GM18868 (cell line): ENCODE measurements at regions not wholly inside any gene's neighbourhood (a gene's known extent, or its start where the extent isn't known, plus 50 kb on each side); places are given as distances from the start of the nearest gene placed in this dataset.
"Not testable (repeated sequence)": the region's sequence is repeated elsewhere in the genome, so short reads cannot be mapped to it uniquely, and the experiment has no call there.

Experiments used
- ATAC-seq: cut with Tn5 transposase; IDR thresholded peaks from one replicate; pipeline ENCODE4 v1.9.1; 2021; ENCODE audit warnings: mild to moderate bottlenecking, moderate library complexity; ENCODE audit not compliant: unreplicated experiment

DNA sequence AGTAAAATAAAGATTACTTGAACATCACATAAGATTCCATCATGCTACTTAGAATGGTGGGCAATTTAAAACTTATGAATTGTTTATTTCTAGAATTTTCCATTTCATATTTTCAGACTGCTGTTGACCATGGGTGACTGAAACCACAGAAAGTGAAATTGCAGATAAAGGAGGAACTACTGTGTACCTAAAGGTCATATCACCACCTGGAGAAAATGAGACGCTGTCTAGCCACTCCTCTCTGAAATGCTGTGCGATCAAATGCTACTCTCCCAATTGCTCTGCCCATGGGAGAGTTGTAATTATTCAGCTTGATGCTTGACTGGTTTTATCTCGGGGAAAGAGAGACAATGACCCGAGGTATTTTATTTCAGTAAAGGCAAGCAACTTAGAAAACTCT is 128.9 kb upstream of the ERCC4 start:
- ATAC-seq, result no peak

DNA sequence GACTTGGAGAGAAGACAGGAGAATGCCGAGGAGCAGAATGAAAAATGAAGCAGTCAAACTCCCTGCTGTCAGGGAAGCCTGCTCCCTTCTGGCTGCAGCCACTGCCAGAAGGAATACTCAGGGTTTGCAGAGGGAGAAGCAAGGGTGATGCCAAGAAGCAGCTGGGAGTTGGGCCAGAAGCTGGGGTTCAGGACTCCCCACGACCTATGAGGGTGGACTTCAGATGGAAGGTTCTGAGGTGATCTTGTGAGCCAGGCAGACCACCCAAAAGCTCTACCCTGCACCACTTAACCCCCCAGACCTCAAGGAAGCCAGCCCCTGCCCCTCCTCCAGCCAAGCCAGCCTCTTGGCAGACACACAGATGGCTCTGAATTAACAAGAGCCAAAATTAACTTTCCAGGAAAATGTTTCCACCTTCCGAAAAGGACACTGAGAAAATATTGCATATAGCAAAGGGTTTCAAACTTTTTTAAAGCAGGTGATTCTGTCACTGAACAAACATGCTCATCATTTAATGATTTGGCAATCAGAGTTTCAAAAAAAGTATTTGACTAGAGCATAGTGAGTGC is 126.0 kb upstream of the ERCC4 start:
- no peak for ATAC-seq

DNA sequence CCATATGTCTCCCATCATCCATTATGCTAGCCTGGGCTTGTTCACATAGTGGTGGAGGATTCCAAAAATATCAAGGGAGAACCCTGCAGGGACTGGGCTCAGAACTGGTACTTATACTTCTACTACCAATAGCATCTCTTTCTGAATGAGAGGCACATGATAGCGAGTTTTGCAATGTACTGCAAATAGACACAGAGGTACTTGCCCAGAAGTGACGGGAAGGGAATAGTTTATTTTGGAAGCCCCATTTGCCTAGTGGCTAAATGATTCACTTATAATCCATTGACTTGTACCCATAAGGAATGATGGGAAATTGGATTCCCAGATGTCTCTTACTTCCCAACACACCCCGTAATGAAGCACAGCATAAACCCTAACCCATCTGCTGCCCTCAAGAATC is 124.8 kb upstream of the ERCC4 start:
- ATAC-seq, result no peak

DNA sequence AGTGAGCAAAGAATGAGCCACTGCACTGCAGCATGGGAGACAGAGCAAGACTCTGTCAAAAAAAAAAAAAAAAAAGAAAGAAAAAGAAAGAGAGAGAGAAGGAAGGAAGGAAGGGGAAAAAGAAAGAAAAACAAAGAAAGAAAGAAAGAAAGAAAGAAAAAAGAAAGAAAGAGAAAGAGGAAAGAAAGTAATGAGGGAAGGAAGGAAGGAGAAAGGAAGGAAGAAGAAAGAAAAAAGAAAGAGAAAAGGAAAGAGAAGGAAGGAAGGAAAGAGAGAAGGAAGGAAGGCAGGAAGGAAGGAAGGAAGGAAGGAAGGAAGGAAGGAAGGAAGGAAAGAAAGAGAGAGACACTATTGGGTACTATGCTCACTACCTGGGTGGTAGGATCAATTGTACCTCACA is 122.2 kb upstream of the ERCC4 start:
- ATAC-seq, result no peak

DNA sequence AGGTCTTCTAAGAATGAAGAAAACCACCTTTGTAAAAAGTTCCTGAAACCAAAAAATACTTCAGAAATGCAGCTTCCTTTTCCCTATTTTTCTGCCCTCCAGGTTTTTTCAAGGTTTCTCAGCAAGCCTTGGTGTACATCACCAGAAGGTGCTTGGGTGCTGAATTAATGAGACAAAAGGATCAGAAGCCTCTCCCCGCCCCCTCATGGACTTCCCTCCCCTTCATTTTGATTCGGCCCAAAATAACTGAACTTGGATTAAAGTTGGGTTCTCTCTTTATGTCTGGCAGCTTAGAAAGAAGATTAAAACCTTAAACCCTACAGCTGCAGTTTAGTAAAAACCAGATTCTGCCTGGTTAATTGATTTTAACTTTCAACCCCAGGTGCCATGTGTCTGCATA is 121.7 kb upstream of the ERCC4 start:
- ATAC-seq, result no peak

DNA sequence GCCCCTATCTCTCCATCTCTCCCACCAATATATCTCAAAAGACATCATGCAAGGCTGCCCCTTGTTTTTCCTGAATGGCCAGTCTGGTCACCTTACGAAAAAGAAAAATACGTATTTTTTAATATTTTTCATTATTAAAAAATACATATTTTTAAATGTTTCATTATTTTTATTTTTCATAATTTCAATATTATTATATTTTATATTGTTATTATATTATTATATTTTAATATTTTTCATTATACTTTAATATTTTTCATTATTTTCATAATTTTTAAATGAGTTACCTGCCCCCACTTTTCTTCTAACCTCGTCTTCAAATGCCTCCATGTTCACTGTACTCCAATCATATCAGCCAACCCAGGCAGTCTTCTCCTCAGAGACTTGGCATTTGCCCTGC is 116.0 kb upstream of the ERCC4 start:
- ATAC-seq, result no peak

DNA sequence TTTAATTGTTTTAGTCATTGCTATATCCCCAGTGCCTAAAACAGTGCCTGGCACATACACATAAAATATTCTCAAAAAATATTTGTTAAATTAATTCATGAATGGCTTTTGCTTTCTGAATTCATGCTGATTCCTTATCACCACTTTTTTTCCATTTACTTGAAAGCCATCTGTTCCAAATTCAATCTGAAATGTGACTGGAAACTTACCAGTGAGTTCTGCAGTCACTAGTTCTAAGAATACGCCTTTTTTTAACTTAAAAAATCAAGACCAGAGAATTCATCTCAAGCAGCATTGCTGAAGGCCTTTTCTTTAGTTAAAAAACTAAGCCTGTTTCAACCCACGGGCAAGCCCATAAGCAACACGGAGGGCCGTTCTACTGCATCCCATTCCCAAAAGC is 114.0 kb upstream of the ERCC4 start:
- no peak for ATAC-seq

DNA sequence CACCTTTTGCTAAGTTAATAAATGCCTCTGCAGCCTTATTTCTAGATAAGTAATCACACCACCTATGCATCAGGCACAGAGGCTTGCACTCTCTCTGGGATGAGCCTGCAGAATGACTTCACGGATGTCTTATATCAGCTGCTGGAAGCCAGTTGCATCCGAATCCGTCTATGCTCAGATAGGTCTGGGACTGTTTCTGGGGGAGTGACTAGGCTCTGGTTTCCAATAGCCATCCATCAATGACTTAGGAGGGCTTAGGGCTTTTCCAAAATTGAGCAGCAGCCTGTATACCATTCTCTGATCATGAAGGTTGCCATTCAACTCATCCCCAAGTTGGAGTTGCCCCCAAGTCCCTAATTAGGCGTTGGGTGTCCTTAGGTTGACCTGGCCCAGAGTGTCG is 113.3 kb upstream of the ERCC4 start:
- no peak for ATAC-seq

DNA sequence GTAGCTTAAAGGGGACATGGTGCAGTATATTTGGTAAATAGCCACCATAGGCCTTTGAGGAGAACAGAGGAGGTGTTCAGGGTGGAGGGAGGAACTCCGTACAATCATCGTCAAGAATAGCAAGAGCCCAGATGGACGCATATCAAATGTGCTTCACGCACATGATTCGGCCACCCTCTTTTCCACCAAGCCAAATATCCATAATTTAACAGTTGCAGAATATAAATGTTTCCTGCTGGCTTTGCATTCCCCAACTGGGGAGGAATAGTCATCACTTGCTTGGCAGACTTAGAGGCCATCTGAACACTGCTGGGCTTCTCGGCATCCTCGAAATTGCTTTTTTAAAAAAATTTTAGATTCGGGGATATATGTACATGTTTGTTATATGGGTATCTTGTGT is 111.9 kb upstream of the ERCC4 start:
- no peak for ATAC-seq

DNA sequence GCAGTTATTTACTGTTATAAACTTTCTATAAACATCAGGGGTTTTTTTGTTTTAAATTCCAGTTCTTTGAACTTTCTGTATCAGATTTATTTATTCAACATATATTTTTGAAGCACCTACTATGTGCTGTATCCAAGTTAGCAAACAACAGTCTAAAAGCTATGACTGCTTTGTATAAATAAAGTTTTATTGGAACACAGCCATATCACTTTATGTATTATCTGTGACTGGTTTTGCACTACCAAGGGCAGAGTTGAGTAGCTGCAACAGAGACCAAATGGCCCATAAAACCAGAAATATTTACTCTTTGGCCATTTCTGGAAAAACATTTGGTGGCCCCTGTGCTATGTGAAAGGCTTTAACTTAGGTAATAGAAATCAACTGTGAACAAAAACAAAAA is 110.2 kb upstream of the ERCC4 start:
- no peak for ATAC-seq

DNA sequence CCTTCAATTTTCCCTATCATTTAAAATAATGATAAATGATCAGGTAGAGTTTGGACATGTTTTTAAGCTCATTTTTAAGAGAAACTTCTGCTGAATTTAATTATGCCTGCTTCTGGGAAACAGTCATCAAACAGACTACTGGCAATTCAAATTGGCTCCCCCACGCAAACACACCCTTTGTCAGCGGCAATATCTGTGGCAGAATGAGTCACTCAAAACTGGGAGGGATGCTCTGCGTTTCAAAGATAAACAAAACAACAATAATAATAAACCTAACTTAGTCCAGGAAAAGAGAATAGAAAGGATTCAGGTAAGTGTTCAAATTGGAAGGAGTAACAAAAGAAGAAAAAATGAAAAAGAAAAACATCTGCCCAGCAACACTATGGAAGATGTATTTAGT is 108.1 kb upstream of the ERCC4 start:
- no peak for ATAC-seq

DNA sequence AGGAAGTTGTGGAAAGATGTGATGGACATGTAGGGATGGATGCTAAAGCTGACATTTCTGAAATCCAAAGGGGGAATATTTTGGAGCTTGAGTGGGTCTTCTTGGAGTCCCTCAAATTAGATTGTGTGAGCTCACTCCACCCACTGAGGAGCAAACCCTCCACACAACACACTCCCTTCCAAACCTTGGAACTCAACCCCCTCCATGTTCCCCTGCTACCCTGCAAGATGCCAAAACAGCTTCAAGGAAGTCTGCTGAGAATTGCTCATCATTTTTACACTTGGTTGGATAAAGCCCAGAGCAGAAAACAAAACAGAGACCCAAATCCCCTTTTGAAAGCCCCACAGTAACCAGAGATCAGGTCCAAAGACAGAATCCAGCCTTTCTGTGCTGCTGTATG is 103.3 kb upstream of the ERCC4 start:
- no peak for ATAC-seq

DNA sequence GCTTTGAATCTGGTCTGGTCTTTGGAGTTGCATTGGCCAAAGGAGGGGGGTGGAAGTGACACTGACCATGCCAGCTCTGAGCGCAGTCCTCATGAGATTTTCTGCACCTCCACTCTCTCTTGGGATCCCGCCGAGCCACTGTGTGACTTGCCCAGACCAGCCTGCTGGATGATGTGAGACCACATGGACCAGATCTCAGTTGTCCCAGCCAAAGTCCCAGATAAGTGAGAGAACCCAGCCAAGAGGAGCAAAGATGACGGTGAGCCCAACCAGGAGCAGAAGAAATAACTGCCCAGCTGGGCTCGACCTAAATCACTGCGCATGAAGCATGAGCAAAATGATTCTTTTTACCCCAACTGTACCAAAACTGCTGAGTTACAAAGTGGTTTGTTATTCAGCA is 96.5 kb upstream of the ERCC4 start:
- no peak for ATAC-seq

DNA sequence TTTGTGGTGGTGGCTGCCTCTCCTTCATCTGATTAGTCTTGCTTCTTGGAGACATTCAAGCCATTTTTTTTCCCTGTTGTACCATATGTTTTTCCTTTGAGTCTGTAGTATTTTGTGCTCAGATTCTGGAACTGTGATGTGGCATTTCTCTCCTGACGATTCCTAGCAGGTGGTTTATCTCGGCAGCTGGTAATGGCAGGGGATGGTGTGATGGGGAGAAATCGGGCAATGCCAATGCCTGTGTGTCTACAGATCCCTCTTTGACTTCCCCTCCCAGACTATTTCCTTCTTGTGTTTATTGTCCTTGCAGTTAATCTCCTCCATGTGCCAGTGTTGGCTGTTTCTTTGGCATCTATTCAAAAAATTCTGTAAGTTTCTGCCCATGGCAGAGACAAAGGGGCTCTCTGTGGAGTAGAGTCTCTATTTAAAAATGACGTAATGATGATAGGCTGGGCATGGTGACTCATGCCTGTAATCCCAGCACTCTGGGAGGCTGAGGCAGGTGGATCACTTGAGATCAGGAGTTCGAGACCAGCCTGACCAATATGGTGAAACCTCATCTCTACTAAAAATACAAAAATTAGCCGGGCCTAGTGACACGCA is 90.2 kb upstream of the ERCC4 start:
- no peak for ATAC-seq

DNA sequence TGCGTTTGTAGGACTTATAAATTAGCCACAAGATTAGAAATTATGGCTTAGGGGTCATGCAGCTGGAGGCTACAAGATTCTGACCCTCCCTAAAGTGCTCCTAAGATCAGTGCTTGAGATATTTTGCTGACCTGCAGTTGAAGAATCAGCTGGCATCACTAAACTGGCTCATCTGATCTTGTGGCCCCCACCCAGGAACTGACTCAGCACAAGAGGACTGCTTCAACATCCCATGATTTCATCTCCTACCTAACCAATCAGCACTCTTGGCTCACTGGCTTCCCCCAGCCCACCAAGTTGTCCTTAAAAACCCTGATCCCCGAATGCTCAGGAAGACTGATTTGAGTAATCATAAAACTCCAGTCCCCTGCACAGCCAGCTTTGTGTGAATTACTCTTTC is 86.4 kb upstream of the ERCC4 start:
- no peak for ATAC-seq

DNA sequence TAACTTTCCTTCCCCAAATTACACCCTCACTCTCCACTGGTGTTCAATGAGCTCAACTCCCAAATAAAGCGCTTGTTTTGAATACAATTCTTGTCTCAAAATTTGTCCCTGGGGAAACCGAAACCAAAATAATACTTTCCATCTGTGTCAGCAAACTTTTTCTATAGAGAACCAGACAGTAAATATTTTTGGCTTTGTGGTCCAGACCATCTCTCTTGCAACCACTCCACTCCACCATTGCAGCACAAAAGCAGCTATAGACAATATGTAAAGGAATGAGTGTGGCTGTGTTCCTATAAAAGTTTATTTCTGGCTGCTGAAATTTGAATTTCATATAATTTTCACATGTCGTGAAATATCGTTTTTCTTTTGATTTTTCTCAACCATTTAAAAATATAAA is 84.6 kb upstream of the ERCC4 start:
- ATAC-seq, result no peak

DNA sequence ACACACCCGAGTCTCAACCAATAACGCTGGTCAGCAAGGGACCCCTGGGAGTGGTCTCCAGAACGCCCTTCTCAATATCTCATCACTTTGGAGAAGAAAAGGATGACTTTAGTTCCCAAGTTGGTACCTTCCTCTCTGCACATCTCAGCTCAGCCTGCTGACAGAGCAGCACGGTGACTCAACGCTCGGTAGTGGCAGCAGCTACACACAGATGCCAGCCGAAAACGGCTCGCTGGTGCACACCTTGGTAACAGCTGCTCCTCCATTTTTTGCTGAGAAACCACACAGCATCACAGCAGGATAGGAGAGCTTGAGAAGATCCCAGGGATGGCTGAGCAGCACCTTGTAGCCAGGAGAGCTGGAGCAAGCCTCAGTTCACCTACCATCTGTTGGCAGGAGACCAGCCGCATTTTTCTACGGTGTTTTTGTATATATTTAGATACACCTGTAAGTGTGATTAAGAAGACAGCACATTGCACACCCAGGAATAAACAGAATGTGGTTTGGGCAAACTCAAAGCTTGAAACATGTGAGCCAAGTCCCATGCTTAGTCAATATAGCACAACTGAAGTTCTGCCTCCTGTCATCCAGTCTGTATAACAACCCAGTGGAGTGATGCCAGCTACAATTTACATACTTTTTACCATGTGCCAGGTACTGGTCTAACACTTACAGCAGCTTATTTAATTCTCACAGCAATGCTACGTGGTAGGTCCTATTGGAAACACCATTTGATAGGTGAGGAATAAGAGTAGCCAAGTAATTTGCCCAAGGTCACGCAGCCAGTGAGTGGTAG is 83.8 kb upstream of the ERCC4 start:
- ATAC-seq, result no peak

DNA sequence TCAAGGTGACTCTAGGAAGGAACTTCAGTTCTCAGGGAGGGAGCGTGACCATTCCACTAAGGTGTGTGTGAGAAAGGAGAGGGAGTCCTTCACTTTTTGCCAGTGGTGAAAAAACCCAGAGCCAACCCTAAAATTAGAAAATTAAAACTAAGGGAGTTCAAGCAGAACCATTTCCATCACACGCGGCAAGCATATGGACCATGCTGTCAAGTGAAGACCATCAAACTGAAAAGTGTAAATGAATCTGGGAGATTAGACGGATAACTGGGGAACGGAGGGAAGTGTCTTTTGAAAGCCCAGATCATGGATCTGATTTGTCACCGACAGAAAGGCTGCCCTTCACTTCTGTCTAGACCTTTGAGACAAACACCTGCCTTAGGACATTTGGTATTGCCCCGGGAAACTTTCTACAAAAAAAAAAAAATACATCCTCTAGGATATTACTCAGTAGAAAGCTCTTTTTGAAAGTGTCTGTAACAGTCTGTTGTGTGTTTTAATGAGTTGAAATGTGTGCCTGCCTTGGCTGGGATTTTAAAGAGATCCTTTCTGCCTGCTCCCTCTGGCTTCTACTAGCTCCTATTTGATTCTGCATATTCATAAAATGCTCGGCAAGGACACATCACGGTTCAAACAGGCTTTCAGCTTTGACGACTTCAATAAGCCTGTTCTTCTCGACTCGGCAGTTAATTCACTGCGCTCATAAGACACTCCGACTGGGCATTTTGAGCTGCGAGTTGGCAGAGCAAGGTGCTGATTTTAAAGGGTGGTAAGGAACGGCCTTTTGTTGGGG is 81.4 kb upstream of the ERCC4 start:
- ATAC-seq, result no peak

DNA sequence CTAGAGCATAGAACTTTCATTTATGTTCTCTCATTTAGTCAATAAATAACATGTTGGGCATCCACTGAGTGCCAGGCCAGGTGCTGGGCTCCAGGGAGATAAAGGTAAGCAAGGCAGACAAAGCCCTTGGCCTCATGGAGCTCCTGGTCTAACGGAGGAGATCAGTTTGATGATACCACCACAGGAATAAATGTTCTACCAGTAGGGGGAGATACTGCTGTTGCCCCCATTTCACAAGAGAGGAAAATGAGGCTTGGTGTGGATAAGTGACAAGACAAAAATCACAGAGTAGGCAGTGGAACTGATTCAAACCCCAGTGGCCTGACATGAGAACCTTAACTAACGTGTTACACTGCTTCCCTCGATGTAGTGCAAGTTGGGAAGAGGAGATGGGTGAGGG is 80.4 kb upstream of the ERCC4 start:
- no peak for ATAC-seq

DNA sequence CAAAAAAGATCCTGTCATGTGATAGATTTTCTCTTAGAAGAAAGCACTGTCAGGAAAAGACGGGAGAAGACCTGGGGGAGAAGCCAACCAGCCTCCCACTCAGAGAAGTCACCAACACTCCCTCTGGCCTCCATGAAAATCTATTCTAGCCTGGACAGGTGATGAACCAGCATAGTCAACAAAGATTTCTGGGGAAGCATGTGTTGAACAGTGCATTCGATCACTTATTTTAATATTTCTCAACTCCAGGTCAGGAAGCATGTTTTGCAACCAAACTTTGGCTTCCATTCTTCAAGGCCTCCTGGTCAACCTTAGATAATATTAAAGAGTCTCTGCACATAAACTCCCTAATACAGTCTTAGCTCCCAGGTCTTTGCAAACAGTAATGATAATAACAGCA is 74.7 kb upstream of the ERCC4 start:
- no peak for ATAC-seq

DNA sequence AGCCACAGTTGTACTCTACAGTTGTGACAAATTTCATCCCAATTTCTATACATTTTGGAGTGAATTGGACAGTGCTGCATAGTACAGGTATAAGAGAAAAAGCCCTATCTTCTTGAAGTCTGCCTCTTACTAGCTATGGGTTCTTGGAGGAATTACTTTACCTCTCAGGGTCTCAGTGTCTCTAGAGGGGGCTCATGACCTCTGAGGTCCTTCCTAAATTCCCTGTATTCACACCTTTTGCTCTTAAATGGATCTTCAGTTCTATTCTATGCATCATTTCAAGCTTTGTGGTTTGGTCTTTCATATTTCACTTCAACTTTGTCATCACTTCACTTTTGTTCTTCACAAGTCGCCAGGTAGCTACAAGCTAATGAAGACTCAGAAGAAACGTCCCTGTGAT is 71.2 kb upstream of the ERCC4 start:
- no peak for ATAC-seq

DNA sequence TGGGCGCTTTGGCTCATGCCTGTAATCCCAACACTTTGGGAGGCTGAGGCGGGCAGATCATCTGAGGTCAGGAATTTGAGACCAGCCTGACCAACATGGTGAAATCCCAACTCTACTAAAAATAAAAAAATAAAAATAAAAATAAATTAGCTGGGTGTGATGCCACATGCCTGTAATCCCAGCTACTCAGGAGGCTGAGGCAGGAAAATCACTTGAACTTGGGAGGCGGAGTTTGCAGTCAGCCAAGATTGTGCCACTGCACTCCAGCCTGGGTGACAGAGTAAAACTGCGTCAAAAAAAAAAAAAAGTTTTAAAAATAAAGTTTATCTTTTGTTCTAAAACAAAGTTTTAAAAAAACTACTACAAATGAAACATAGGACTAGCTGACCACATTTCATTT is 69.8 kb upstream of the ERCC4 start:
- not testable (repeated sequence) for ATAC-seq
